HepG2 (cell line): ENCODE measurements at regions not wholly inside any gene's neighbourhood (a gene's known extent, or its start where the extent isn't known, plus 50 kb on each side); places are given as distances from the start of the nearest gene placed in this dataset.

Source experiments
- HDAC6 ChIP-seq: fragments of 200-600 bp; sonication (generic); IDR thresholded peaks from 2 replicates; pipeline ENCODE4 v1.7.0; 2017; ENCODE audit warnings: mild to moderate bottlenecking, antibody characterized with exemption, low read length, low read depth
- HIVEP1 ChIP-seq: sonication (generic); formaldehyde crosslinking; IDR thresholded peaks from 2 replicates; pipeline ENCODE4 v1.4.0; 2020; ENCODE audit warnings: mild to moderate bottlenecking, missing genetic modification reagents
- JUN ChIP-seq: sonication (generic); formaldehyde crosslinking; IDR thresholded peaks from 2 replicates; pipeline ENCODE4 v1.4.0; 2020; ENCODE audit warnings: mild to moderate bottlenecking, missing genetic modification reagents
- MAFF ChIP-seq: IDR thresholded peaks from 2 replicates; pipeline ENCODE4 v1.6.1; 2011; ENCODE audit warnings: low read depth, low read length, improper control_type of control experiment
- RAD51 ChIP-seq: fragments of 450-650 bp; IDR thresholded peaks from 2 replicates; pipeline ENCODE4 v1.6.1; 2016; ENCODE audit warnings: borderline replicate concordance
- ZNF451 ChIP-seq: sonication (generic); formaldehyde crosslinking; IDR thresholded peaks from 2 replicates; pipeline ENCODE4 v1.5.0; 2020; ENCODE audit warnings: mild to moderate bottlenecking, missing genetic modification reagents
- TF ChIP-seq, protein P1 (sequence below), 2 experiments: IDR thresholded peaks; 2 replicates each; pipeline ENCODE4 v1.6.1; 2011 to 2012; ENCODE audit warnings: low read length in 2 of 2, borderline replicate concordance in 1 of 2, low read depth in 1 of 2, mild to moderate bottlenecking in 1 of 2, moderate library complexity in 1 of 2
- TF ChIP-seq, protein P2 (sequence below): sonication (generic); formaldehyde crosslinking; IDR thresholded peaks from 2 replicates; pipeline ENCODE4 v1.8.0; 2023; ENCODE audit warnings: mild to moderate bottlenecking, missing genetic modification reagents
- TF ChIP-seq, protein P3 (sequence below): sonication (generic); formaldehyde crosslinking; IDR thresholded peaks from 2 replicates; pipeline ENCODE4 v1.8.1; 2023; ENCODE audit warnings: mild to moderate bottlenecking, missing genetic modification reagents

DNA sequence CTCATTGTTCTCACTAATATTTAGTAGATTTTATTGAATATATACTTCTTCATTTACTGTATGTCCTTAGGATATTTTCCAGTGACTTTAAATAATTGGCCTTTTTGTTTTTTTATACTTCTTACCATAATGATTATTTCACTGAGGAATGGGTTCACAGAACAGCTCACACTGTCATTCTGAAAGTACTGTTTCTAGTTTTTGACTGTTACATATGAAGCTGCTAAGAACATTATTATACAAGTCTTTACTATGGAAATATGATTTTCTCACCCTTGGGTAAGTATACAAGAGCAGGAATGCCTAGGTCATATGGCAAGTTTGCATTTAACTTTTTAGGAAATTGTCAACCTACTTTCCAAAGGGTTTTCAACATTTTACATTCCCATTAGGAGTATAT, 343.1 kb downstream of the CCER1 start:
- no peak for TF ChIP-seq MAFF
- TF ChIP-seq RAD51: no peak
- TF ChIP-seq, protein P1, sequence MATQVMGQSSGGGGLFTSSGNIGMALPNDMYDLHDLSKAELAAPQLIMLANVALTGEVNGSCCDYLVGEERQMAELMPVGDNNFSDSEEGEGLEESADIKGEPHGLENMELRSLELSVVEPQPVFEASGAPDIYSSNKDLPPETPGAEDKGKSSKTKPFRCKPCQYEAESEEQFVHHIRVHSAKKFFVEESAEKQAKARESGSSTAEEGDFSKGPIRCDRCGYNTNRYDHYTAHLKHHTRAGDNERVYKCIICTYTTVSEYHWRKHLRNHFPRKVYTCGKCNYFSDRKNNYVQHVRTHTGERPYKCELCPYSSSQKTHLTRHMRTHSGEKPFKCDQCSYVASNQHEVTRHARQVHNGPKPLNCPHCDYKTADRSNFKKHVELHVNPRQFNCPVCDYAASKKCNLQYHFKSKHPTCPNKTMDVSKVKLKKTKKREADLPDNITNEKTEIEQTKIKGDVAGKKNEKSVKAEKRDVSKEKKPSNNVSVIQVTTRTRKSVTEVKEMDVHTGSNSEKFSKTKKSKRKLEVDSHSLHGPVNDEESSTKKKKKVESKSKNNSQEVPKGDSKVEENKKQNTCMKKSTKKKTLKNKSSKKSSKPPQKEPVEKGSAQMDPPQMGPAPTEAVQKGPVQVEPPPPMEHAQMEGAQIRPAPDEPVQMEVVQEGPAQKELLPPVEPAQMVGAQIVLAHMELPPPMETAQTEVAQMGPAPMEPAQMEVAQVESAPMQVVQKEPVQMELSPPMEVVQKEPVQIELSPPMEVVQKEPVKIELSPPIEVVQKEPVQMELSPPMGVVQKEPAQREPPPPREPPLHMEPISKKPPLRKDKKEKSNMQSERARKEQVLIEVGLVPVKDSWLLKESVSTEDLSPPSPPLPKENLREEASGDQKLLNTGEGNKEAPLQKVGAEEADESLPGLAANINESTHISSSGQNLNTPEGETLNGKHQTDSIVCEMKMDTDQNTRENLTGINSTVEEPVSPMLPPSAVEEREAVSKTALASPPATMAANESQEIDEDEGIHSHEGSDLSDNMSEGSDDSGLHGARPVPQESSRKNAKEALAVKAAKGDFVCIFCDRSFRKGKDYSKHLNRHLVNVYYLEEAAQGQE (IDR thresholded peaks at IDR 0.05; ENCODE audit: borderline replicate concordance in 1 of 2, low read depth in 1 of 2, low read length in 2 of 2): no peak
- TF ChIP-seq, protein P2, sequence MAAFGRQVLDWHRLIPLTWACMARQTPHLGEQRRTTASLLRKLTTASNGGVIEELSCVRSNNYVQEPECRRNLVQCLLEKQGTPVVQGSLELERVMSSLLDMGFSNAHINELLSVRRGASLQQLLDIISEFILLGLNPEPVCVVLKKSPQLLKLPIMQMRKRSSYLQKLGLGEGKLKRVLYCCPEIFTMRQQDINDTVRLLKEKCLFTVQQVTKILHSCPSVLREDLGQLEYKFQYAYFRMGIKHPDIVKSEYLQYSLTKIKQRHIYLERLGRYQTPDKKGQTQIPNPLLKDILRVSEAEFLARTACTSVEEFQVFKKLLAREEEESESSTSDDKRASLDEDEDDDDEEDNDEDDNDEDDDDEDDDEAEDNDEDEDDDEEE (CRISPR knock-in tag): no peak
- TF ChIP-seq HDAC6: no peak
- TF ChIP-seq HIVEP1 (CRISPR knock-in tag): no peak
- TF ChIP-seq JUN (CRISPR knock-in tag): no peak
- no peak for TF ChIP-seq ZNF451 (CRISPR knock-in tag)
- TF ChIP-seq, protein P3, sequence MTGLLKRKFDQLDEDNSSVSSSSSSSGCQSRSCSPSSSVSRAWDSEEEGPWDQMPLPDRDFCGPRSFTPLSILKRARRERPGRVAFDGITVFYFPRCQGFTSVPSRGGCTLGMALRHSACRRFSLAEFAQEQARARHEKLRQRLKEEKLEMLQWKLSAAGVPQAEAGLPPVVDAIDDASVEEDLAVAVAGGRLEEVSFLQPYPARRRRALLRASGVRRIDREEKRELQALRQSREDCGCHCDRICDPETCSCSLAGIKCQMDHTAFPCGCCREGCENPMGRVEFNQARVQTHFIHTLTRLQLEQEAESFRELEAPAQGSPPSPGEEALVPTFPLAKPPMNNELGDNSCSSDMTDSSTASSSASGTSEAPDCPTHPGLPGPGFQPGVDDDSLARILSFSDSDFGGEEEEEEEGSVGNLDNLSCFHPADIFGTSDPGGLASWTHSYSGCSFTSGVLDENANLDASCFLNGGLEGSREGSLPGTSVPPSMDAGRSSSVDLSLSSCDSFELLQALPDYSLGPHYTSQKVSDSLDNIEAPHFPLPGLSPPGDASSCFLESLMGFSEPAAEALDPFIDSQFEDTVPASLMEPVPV (CRISPR knock-in tag): no peak
